Caco-2 (cell line): ENCODE measurements at regions not wholly inside any gene's neighbourhood (a gene's known extent, or its start where the extent isn't known, plus 50 kb on each side); places are given as distances from the start of the nearest gene placed in this dataset.
A peak's percentile ranks its signal among the peaks of the same experiment; 100 is the strongest.

Experiments
- BruUV-seq: library from RNA; stranded (reverse); fragments of 400-500 nt; replicated peaks from 2 replicates; lab custom pipeline; 2021; lab: Mats Ljungman, UMichigan
- CTCF ChIA-PET: fragments of 300-600 bp; sonication (Branson Sonifier 250); formaldehyde crosslinking; loops from one replicate; lab custom pipeline; 2022; ENCODE audit warnings: antibody characterized with exemption; lab: Charles Lee
- POLR2A ChIA-PET: fragments of 300-600 bp; sonication (Branson Sonifier 250); formaldehyde crosslinking; loops from one replicate; lab custom pipeline; 2022; ENCODE audit warnings: antibody characterized with exemption; lab: Charles Lee
- DNase-seq, 2 experiments: peaks; one replicate each; pipeline versions ENCODE4 v3.0.0 to v3.0.0-alpha.2; 2020 to 2022
- H3K27me3 ChIP-seq: replicated peaks from 2 replicates; pipeline ENCODE4 v1.6.0; 2011; ENCODE audit warnings: low read length; ENCODE audit not compliant: control insufficient read depth, insufficient read depth
- H3K36me3 ChIP-seq: 2 replicates; pipeline ENCODE4 v1.5.1; 2011; ENCODE audit warnings: low read length; ENCODE audit not compliant: control insufficient read depth, insufficient read depth
- H3K4me1 ChIP-seq: fragments of 250-450 bp; sonication (Bioruptor Pico); 2 replicates; pipeline ENCODE4 v1.5.1; 2020; ENCODE audit warnings: mild to moderate bottlenecking
- H3K4me3 ChIP-seq: 2 replicates; pipeline ENCODE4 v1.5.1; 2011; ENCODE audit warnings: low read depth, mild to moderate bottlenecking, control low read depth, low read length
- H3K9me3 ChIP-seq: fragments of 250-450 bp; sonication (Bioruptor Pico); 2 replicates; pipeline ENCODE4 v1.5.1; 2020; ENCODE audit warnings: mild to moderate bottlenecking, moderate library complexity
- H3K27ac Mint-ChIP-seq: one replicate; pipeline ENCODE4 v1.8.0; 2022; ENCODE audit warnings: mixed read lengths; ENCODE audit not compliant: unreplicated experiment
- H3K27me3 Mint-ChIP-seq: one replicate; pipeline ENCODE4 v1.8.0; 2022; ENCODE audit warnings: mixed read lengths; ENCODE audit not compliant: insufficient read depth, unreplicated experiment
- H3K36me3 Mint-ChIP-seq: one replicate; pipeline ENCODE4 v1.8.0; 2022; ENCODE audit warnings: mild to moderate bottlenecking, mixed read lengths; ENCODE audit not compliant: insufficient read depth, unreplicated experiment
- H3K4me1 Mint-ChIP-seq: one replicate; pipeline ENCODE4 v1.8.0; 2022; ENCODE audit warnings: low read depth, mixed read lengths; ENCODE audit not compliant: unreplicated experiment
- H3K4me3 Mint-ChIP-seq: one replicate; pipeline ENCODE4 v1.8.0; 2022; ENCODE audit warnings: mild to moderate bottlenecking, moderate library complexity, mixed read lengths; ENCODE audit not compliant: unreplicated experiment
- H3K9me3 Mint-ChIP-seq: one replicate; pipeline ENCODE4 v1.8.0; 2022; ENCODE audit warnings: mixed read lengths; ENCODE audit not compliant: unreplicated experiment
- CTCF ChIP-seq, 2 experiments: fragments of 200-600 bp in 1 of 2; IDR thresholded peaks; 1 replicate in 1 of 2; 2 replicates in 1 of 2; pipeline versions ENCODE4 v1.5.1 to v1.8.0; 2011 to 2022; ENCODE audit warnings: antibody characterized with exemption in 1 of 2, control low read depth in 1 of 2, inconsistent platforms in 1 of 2, low read depth in 1 of 2, low read length in 1 of 2, mild to moderate bottlenecking in 1 of 2, moderate library complexity in 1 of 2; ENCODE audit not compliant: insufficient read depth in 1 of 2, severe bottlenecking in 1 of 2, unreplicated experiment in 1 of 2
- intact Hi-C: fragments of 100-400 bp; cut with micrococcal nuclease; formaldehyde crosslinking; loops from one replicate; pipeline ENCODE4 v1.10.0; 2022; ENCODE audit not compliant: unreplicated experiment

GRCh38 chr15:62742409-62743171, 300.0 kb upstream of the TPM1 start:
- H3K27me3 Mint-ChIP-seq = no peaks in the 10 kb centered on the region
- no peaks in the 10 kb centered on the region for H3K9me3 Mint-ChIP-seq
- POLR2A ChIA-PET = no interaction called here
- Histone ChIP-seq H3K4me3 (no peak overlapping the region), H3K4me1 (peaks cover 4% of the 10 kb centered on the region; the same call in 1 of the 2 replicates), H3K36me3 (peaks cover 4% of the 10 kb centered on the region), H3K27me3 (no peaks in the 10 kb centered on the region), H3K9me3 (no peaks in the 10 kb centered on the region)
- no peak overlapping the region for H3K4me3 Mint-ChIP-seq
- H3K36me3 Mint-ChIP-seq = peaks cover 73% of the 10 kb centered on the region
- intact Hi-C loops = no loop called here
- H3K4me1 Mint-ChIP-seq = no peaks in the 10 kb centered on the region
- CTCF ChIA-PET = interaction anchor here (0.6 to 1.6 kb wide), 12 partner anchors 13 to 681 kb away, joined by 3 to 6 read pairs (median 3); no protein-coding TSS in a partner anchor
- H3K27ac Mint-ChIP-seq = no peak overlapping the region
- TF ChIP-seq CTCF (IDR thresholded peaks at IDR 0.05; ENCODE audit: insufficient read depth in 1 of 2, low read depth in 1 of 2, low read length in 1 of 2, severe bottlenecking in 1 of 2, unreplicated experiment in 1 of 2) = peak; percentile 77 to 82
- peak in 1 of 2 experiments; percentile 53 for DNase-seq
- BruUV-seq = no TSS peak

GRCh38 chr15:62745621-62746225, 296.8 kb upstream of the TPM1 start:
- intact Hi-C loops = no loop called here
- TF ChIP-seq CTCF (IDR thresholded peaks at IDR 0.05; ENCODE audit: insufficient read depth in 1 of 2, low read depth in 1 of 2, low read length in 1 of 2, severe bottlenecking in 1 of 2, unreplicated experiment in 1 of 2) = no peak
- POLR2A ChIA-PET = no interaction called here

GRCh38 chr15:62748196-62748595, 294.4 kb upstream of the TPM1 start:
- POLR2A ChIA-PET = no interaction called here
- BruUV-seq = no TSS peak
- H3K4me3 Mint-ChIP-seq = no peak overlapping the region
- no peaks in the 10 kb centered on the region for H3K9me3 ChIP-seq
- CTCF ChIA-PET = no interaction called here
- no peak for TF ChIP-seq CTCF (IDR thresholded peaks at IDR 0.05; ENCODE audit: insufficient read depth in 1 of 2, low read depth in 1 of 2, low read length in 1 of 2, severe bottlenecking in 1 of 2, unreplicated experiment in 1 of 2)
- no peaks in the 10 kb centered on the region for H3K4me1 Mint-ChIP-seq
- DNase-seq = no peak
- no peaks in the 10 kb centered on the region for H3K4me1 ChIP-seq
- H3K4me3 ChIP-seq = no peak overlapping the region
- peaks cover 2% of the 10 kb centered on the region for H3K36me3 ChIP-seq
- no peaks in the 10 kb centered on the region for H3K9me3 Mint-ChIP-seq
- H3K27me3 ChIP-seq = no peaks in the 10 kb centered on the region
- H3K27me3 Mint-ChIP-seq = no peaks in the 10 kb centered on the region
- peaks cover 74% of the 10 kb centered on the region for H3K36me3 Mint-ChIP-seq
- peak overlapping the region; percentile 46 for H3K27ac Mint-ChIP-seq
- intact Hi-C loops = no loop called here

More at GRCh38 chr15:62745621-62746225, 296.8 kb upstream of the TPM1 start:
- Mint-ChIP-seq H3K4me1 (no peaks in the 10 kb centered on the region), H3K27ac (no peak overlapping the region), H3K27me3 (no peaks in the 10 kb centered on the region), H3K9me3 (no peaks in the 10 kb centered on the region), H3K36me3 (peaks cover 71% of the 10 kb centered on the region), H3K4me3 (no peak overlapping the region)
- H3K36me3 ChIP-seq = peaks cover 2% of the 10 kb centered on the region
- CTCF ChIA-PET = no interaction called here
- H3K27me3 ChIP-seq = no peaks in the 10 kb centered on the region
- H3K4me1 ChIP-seq = peaks cover 4% of the 10 kb centered on the region; the same call in 1 of the 2 replicates
- no peak for DNase-seq
- no peaks in the 10 kb centered on the region for H3K9me3 ChIP-seq
- H3K4me3 ChIP-seq = no peak overlapping the region
- no TSS peak for BruUV-seq
